SH-SY5Y (cell line): ENCODE measurements at regions not wholly inside any gene's neighbourhood (a gene's known extent, or its start where the extent isn't known, plus 50 kb on each side); places are given as distances from the start of the nearest gene placed in this dataset.

Experiments used
- GATA2 ChIP-seq: IDR thresholded peaks from 2 replicates; pipeline ENCODE4 v1.6.1; 2011; ENCODE audit warnings: mild to moderate bottlenecking, low read depth, low read length
- GATA3 ChIP-seq: IDR thresholded peaks from 2 replicates; pipeline ENCODE4 v1.6.1; 2011; ENCODE audit warnings: low read depth, mild to moderate bottlenecking, low read length, moderate library complexity

- TF ChIP-seq GATA2 (no peak), GATA3 (no peak)
These were observed 337.1 kb upstream of the IRAK1BP1 start for GRCh38 chr6:78530208-78530607.
